ENCODE measurements at regions not wholly inside any gene's neighbourhood (a gene's known extent, or its start where the extent isn't known, plus 50 kb on each side); places are given as distances from the start of the nearest gene placed in this dataset.

DNA sequence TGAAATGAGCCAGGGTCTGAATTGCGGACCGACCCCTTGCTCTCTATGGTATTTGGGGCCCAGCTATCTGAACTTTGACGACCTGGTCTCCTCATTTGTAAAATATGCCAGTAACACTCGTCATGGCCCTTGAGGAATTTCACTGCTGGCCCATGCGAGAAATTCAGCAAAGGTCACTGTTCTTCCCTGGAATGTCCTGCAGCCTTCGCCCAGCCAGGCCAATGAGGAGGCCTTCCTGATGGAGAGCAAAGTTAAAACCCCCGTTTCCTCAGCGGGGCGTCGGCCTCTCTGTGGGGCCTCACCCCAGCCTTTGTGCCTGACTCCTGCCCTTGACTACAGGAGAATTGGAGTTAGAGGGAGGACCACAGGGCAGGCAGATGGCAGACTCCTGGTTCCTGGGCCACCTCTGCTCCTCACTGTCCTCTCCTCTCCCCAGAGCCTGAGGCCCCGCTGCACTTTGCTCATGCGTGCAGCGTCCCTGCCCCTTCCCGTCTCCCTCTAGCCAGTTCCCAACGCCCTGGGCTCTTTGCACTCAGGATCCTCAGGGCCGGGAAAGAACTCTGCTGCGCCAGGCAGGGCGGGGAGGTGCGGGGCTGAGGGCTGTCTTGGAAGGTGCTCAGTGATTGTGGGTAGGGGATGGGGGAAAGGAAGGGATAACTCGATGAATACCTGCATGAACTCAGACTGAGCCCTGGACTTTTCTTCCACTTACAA lies 257.0 kb upstream of the RAB6C start:
- Histone ChIP-seq H3K36me3 (ENCODE audit: insufficient read depth, low read length) (no peaks in the 10 kb centered on the region), H3K4me3 (ENCODE audit: low read depth in 1 of 2, low read length in 2 of 2) (no peak overlapping the region), H3K9me3 (ENCODE audit: low read length) (no peaks in the 10 kb centered on the region), H3K27me3 (ENCODE audit: control insufficient read depth in 1 of 2, insufficient read depth in 2 of 2, low read length in 2 of 2) (no peaks in the 10 kb centered on the region), H3K9ac (ENCODE audit: low read length) (no peak overlapping the region), H3K27ac (ENCODE audit: low read depth, low read length) (no peak overlapping the region), H3K4me1 (ENCODE audit: insufficient read depth, low read length) (no peaks in the 10 kb centered on the region)

- Histone ChIP-seq H3K27me3 (ENCODE audit: control insufficient read depth in 1 of 2, insufficient read depth in 2 of 2, low read length in 2 of 2) (no peaks in the 10 kb centered on the region), H3K9ac (ENCODE audit: low read length) (no peak overlapping the region), H3K4me1 (ENCODE audit: insufficient read depth, low read length) (no peaks in the 10 kb centered on the region), H3K36me3 (ENCODE audit: insufficient read depth, low read length) (no peaks in the 10 kb centered on the region), H3K27ac (ENCODE audit: low read depth, low read length) (no peak overlapping the region), H3K4me3 (ENCODE audit: low read depth in 1 of 2, low read length in 2 of 2) (no peak overlapping the region), H3K9me3 (ENCODE audit: low read length) (no peaks in the 10 kb centered on the region)
These were observed 256.0 kb upstream of the RAB6C start for GRCh38 chr2:129723277-129724020.

DNA sequence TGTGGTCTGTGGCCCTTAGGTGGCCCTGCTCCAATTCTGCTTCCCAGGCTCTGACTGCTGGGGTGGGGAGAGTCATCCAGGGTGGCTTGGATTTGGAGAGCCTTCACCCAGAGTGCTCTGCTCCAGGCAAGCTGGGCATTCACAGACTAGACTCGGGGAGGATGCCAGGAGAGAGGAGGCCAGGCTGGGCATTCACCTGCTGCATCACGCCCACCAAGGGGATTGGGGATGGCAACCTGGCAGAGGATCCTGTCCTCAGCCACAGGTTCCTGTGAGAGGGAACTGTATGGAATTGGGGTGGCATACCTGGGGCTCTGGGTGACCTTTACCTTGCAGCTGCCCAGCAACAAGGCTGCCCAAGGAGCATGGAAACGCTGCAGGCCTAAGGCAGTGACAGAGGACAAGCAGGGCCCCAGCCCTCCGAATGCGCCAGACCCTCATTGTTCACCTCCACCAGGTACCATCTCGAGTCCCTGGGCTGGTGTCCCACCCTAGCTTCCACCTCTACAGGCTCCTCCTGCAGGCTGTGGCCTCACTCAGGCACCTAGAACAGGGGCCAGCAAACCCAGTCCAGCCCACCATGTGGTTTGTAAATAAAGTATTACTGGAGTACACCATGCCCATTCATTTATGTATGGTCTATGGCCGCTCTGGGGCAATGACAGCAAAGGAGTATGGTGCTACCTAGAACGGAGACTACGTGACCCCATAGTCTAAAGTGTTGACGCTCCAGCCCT lies 255.3 kb upstream of the RAB6C start:
- H3K4me1 ChIP-seq (ENCODE audit: insufficient read depth, low read length) = no peaks in the 10 kb centered on the region
- H3K36me3 ChIP-seq (ENCODE audit: insufficient read depth, low read length) = no peaks in the 10 kb centered on the region
- H3K9ac ChIP-seq (ENCODE audit: low read length) = no peak overlapping the region
- no peaks in the 10 kb centered on the region for H3K27me3 ChIP-seq (ENCODE audit: control insufficient read depth in 1 of 2, insufficient read depth in 2 of 2, low read length in 2 of 2)
- H3K9me3 ChIP-seq (ENCODE audit: low read length) = no peaks in the 10 kb centered on the region
- no peak overlapping the region for H3K27ac ChIP-seq (ENCODE audit: low read depth, low read length)
- H3K4me3 ChIP-seq (ENCODE audit: low read depth in 1 of 2, low read length in 2 of 2) = no peak overlapping the region

DNA sequence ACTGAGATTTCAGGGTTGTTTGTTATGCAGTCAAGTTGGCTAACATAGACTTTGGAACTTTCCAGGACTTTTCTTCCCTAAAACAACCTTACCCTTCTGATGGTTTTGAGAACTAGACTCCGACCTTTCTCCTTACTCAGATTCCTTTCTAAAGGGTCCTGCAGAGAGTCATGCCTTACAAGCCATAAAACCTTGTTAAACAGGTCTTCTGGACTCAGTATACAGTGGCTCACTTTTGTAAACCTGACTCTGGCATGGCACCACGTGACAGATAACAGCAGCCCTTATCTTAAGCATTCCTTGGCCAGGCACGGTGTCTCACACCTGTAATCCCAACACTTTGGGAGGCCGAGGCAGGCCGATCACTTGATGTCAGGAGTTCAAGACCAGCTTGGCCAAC lies 253.2 kb upstream of the RAB6C start:
- H3K4me3 ChIP-seq (ENCODE audit: low read depth in 1 of 2, low read length in 2 of 2) = no peak overlapping the region

GRCh38 chr2:129727286-129727685 lies 252.2 kb upstream of the RAB6C start:
- Histone ChIP-seq H3K9me3 (ENCODE audit: low read length) (no peaks in the 10 kb centered on the region), H3K36me3 (ENCODE audit: insufficient read depth, low read length) (no peaks in the 10 kb centered on the region), H3K4me1 (ENCODE audit: insufficient read depth, low read length) (no peaks in the 10 kb centered on the region), H3K27me3 (ENCODE audit: control insufficient read depth in 1 of 2, insufficient read depth in 2 of 2, low read length in 2 of 2) (no peaks in the 10 kb centered on the region), H3K9ac (ENCODE audit: low read length) (no peak overlapping the region), H3K4me3 (ENCODE audit: low read depth in 1 of 2, low read length in 2 of 2) (no peak overlapping the region), H3K27ac (ENCODE audit: low read depth, low read length) (no peak overlapping the region)

More for the DNA sequence above, 253.2 kb upstream of the RAB6C start:
- H3K27me3 ChIP-seq (ENCODE audit: control insufficient read depth in 1 of 2, insufficient read depth in 2 of 2, low read length in 2 of 2) = no peaks in the 10 kb centered on the region
- no peak overlapping the region for H3K9ac ChIP-seq (ENCODE audit: low read length)
- H3K4me1 ChIP-seq (ENCODE audit: insufficient read depth, low read length) = no peaks in the 10 kb centered on the region
- H3K27ac ChIP-seq (ENCODE audit: low read depth, low read length) = no peak overlapping the region
- no peaks in the 10 kb centered on the region for H3K36me3 ChIP-seq (ENCODE audit: insufficient read depth, low read length)
- no peaks in the 10 kb centered on the region for H3K9me3 ChIP-seq (ENCODE audit: low read length)

DNA sequence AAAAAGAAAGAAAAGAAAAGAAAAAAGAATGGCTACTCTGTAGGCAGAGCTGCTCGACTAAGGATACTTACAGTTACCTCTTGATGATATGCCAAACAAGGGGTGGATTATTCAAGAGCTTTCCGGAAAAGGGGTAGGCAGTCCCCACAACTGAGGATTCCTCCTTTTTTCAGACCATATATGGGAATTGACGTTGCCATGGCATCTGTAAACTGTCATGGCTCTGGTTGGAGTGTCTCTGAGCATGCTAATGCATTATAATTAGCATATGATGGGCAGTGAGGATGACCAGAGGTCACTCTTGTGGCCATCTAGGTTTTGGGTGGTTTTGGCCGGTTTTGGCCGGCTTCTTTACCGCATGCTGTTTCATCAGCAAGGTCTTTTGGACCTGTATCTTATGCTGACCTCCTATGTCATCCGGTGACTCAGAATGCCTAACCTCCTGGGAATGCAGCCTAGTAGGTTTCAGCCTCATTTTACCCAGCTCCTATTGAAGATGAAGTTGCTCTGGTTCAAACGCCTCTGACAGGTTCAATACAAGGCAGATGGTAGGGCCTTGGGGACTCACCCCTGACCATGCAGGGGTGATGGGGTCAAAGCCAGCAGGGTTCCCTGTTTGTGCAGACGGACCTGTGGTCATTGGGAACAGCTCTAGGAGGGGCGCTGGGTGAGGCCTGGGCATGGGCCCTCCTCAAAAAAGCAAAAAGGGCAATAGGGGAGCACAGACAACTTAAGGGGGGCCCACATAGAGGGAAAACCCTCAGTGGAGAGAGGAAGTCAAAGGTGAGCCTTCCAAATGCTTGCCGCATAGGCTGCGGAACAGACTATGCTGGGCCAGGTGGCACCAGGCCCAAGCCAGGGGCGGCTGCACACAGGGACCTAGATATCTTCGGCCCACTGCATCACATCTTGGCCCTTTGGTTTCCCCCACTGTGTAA lies 251.2 kb upstream of the RAB6C start:
- H3K27ac ChIP-seq (ENCODE audit: low read depth, low read length) = no peak overlapping the region
- H3K27me3 ChIP-seq (ENCODE audit: control insufficient read depth in 1 of 2, insufficient read depth in 2 of 2, low read length in 2 of 2) = no peaks in the 10 kb centered on the region
- H3K9me3 ChIP-seq (ENCODE audit: low read length) = no peaks in the 10 kb centered on the region
- H3K36me3 ChIP-seq (ENCODE audit: insufficient read depth, low read length) = no peaks in the 10 kb centered on the region
- no peak overlapping the region for H3K9ac ChIP-seq (ENCODE audit: low read length)
- H3K4me1 ChIP-seq (ENCODE audit: insufficient read depth, low read length) = no peaks in the 10 kb centered on the region
- no peak overlapping the region for H3K4me3 ChIP-seq (ENCODE audit: low read depth in 1 of 2, low read length in 2 of 2)

DNA sequence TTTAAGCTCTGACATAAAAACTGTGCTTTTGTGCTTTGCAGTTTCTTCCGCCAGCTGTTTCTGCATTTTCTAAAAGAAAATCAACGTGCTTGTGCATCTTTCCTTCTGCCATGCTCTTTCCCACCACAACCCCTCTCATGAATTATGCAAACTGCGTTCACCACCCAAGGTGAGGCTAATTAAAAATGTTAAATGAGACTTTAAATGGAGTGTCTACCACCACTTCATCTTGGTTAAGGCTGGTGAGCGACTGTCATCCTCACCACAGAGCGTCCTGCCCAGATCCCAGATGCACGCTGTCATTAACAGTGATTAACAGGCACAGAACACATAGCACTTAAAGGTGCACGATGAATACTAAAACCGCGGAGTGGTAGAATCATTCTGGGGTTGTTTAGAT lies 250.5 kb upstream of the RAB6C start:
- H3K27ac ChIP-seq (ENCODE audit: low read depth, low read length) = no peak overlapping the region
- H3K4me1 ChIP-seq (ENCODE audit: insufficient read depth, low read length) = no peaks in the 10 kb centered on the region
- no peak overlapping the region for H3K4me3 ChIP-seq (ENCODE audit: low read depth in 1 of 2, low read length in 2 of 2)
- no peaks in the 10 kb centered on the region for H3K9me3 ChIP-seq (ENCODE audit: low read length)
- no peaks in the 10 kb centered on the region for H3K36me3 ChIP-seq (ENCODE audit: insufficient read depth, low read length)
- no peaks in the 10 kb centered on the region for H3K27me3 ChIP-seq (ENCODE audit: control insufficient read depth in 1 of 2, insufficient read depth in 2 of 2, low read length in 2 of 2)
- no peak overlapping the region for H3K9ac ChIP-seq (ENCODE audit: low read length)

DNA sequence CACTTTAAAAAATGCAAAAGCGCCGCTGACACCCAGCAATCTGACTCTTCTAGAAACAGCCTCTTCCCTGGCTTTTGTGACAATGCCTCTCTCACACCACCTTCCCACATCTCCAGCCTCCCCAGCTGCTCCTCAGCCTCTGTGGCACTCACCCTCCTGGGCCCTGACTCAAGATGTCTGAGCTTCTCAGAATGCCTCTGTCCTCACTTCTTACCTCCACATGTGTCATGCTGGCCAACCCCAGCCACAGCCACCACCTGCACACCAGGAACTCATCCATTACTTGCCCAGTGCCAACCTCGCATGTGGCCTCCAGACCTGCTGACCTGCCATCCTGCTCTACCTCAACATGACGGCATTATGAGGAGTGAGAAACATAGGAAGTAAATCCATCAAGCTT lies 249.8 kb upstream of the RAB6C start:
- no peaks in the 10 kb centered on the region for H3K36me3 ChIP-seq (ENCODE audit: insufficient read depth, low read length)
- no peak overlapping the region for H3K4me3 ChIP-seq (ENCODE audit: low read depth in 1 of 2, low read length in 2 of 2)
- no peaks in the 10 kb centered on the region for H3K9me3 ChIP-seq (ENCODE audit: low read length)

DNA sequence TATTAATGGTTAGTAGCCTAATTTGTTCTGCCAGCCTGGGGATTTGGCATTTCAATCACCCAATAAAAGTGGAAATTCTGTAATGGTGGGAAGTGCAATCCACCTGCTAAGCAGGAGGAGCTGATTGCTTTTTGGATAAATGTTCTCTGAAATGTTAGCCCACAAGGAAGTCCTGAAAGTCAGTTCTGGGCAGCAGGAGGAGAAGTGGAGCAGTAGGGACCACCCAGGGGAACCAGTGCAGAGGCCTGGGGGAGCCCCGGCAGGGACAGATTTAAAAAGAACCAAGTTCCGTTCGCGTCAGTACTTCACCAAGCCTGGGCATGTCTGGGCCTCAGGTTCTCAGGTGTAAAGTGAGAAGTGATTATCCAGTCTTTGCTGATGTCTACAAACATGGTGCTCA lies 248.5 kb upstream of the RAB6C start:
- Histone ChIP-seq H3K27me3 (ENCODE audit: control insufficient read depth in 1 of 2, insufficient read depth in 2 of 2, low read length in 2 of 2) (no peaks in the 10 kb centered on the region), H3K9ac (ENCODE audit: low read length) (no peak overlapping the region), H3K27ac (ENCODE audit: low read depth, low read length) (no peak overlapping the region), H3K4me3 (ENCODE audit: low read depth in 1 of 2, low read length in 2 of 2) (no peak overlapping the region), H3K4me1 (ENCODE audit: insufficient read depth, low read length) (no peaks in the 10 kb centered on the region), H3K9me3 (ENCODE audit: low read length) (no peaks in the 10 kb centered on the region), H3K36me3 (ENCODE audit: insufficient read depth, low read length) (no peaks in the 10 kb centered on the region)

More for the DNA sequence above, 249.8 kb upstream of the RAB6C start:
- no peaks in the 10 kb centered on the region for H3K27me3 ChIP-seq (ENCODE audit: control insufficient read depth in 1 of 2, insufficient read depth in 2 of 2, low read length in 2 of 2)
- H3K9ac ChIP-seq (ENCODE audit: low read length) = no peak overlapping the region
- no peaks in the 10 kb centered on the region for H3K4me1 ChIP-seq (ENCODE audit: insufficient read depth, low read length)
- H3K27ac ChIP-seq (ENCODE audit: low read depth, low read length) = no peak overlapping the region

DNA sequence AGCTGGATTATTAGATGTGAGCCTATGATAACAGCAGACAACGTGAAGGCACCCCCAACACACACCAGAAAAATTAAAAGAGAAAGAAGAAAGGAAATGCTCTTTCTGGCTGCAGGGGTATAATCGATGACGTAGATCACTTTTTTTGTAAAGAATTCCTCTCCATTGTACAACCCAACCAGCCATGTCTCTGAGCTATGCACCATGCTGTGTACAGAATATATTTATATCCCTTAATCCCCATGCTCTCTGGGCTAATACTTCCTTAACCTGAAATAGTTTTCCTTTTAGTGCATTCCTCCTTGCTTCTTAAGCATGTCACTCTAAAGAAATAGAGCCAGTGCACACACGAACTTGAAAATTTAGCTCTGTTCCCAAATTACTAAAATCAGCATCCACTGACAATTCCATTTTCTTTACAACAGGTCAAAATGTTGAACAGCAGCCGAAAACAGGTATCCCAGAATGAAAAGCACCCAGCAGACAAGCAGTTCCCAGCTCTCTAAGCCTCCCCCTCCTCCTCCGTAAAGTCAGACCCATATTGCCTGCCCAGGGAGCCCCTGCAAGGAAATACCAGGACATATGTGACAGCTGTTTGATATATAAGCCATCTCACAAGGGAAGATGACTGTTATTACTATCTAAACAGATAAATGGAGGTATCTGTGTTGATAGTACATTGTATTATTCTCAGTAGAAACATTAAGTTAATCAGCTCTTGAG lies 247.4 kb upstream of the RAB6C start:
- H3K9me3 ChIP-seq (ENCODE audit: low read length) = no peaks in the 10 kb centered on the region
- H3K36me3 ChIP-seq (ENCODE audit: insufficient read depth, low read length) = no peaks in the 10 kb centered on the region
- no peaks in the 10 kb centered on the region for H3K4me1 ChIP-seq (ENCODE audit: insufficient read depth, low read length)
- H3K4me3 ChIP-seq (ENCODE audit: low read depth in 1 of 2, low read length in 2 of 2) = no peak overlapping the region
- H3K27me3 ChIP-seq (ENCODE audit: control insufficient read depth in 1 of 2, insufficient read depth in 2 of 2, low read length in 2 of 2) = no peaks in the 10 kb centered on the region
- H3K27ac ChIP-seq (ENCODE audit: low read depth, low read length) = no peak overlapping the region
- no peak overlapping the region for H3K9ac ChIP-seq (ENCODE audit: low read length)

All from muscle layer of colon (tissue), 2 donors.